ENCODE measurements at regions not wholly inside any gene's neighbourhood (a gene's known extent, or its start where the extent isn't known, plus 50 kb on each side); places are given as distances from the start of the nearest gene placed in this dataset. TPM values are rescaled to one million over a fixed set of nuclear protein-coding genes. Genes with fewer than 3 reads are reported as not detected.

- H3K4me3 ChIP-seq (ENCODE audit: low read depth, low read length): no peak overlapping the region
- H3K27me3 ChIP-seq (ENCODE audit: control insufficient read depth, insufficient read depth, low read length): no peaks in the 10 kb centered on the region
- no peaks in the 10 kb centered on the region for H3K36me3 ChIP-seq (ENCODE audit: control insufficient read depth, insufficient read depth, low read length)
- no peak overlapping the region for H3K27ac ChIP-seq (ENCODE audit: low read depth, low read length)
- no peaks in the 10 kb centered on the region for H3K9me3 ChIP-seq (ENCODE audit: control insufficient read depth, insufficient read depth, low read length)
- H3K4me1 ChIP-seq (ENCODE audit: control insufficient read depth, insufficient read depth, low read length): no peaks in the 10 kb centered on the region
- no CpG with 5 or more reads among the region's 2 CpGs for WGBS (ENCODE audit: insufficient coverage)
- no peak for DNase-seq (ENCODE audit: low read depth in 4 of 6, low spot score in 6 of 6)
Measured at GRCh38 chr16:51224317-51224716, 73.2 kb upstream of the SALL1 start.

GRCh38 chr16:51222016-51222415 is 70.9 kb upstream of the SALL1 start:
- H3K27me3 ChIP-seq (ENCODE audit: control insufficient read depth, insufficient read depth, low read length): no peaks in the 10 kb centered on the region
- peak in 1 of 6 donors; percentile 24 for DNase-seq (ENCODE audit: low read depth in 4 of 6, low spot score in 6 of 6)
- H3K4me1 ChIP-seq (ENCODE audit: control insufficient read depth, insufficient read depth, low read length): no peaks in the 10 kb centered on the region
- H3K36me3 ChIP-seq (ENCODE audit: control insufficient read depth, insufficient read depth, low read length): no peaks in the 10 kb centered on the region
- 85% methylated on average over 2 of the region's 6 CpGs for WGBS (ENCODE audit: insufficient coverage)
- no peak overlapping the region for H3K4me3 ChIP-seq (ENCODE audit: low read depth, low read length)
- no peak overlapping the region for H3K27ac ChIP-seq (ENCODE audit: low read depth, low read length)
- peaks cover 4% of the 10 kb centered on the region for H3K9me3 ChIP-seq (ENCODE audit: control insufficient read depth, insufficient read depth, low read length)

GRCh38 chr16:51211148-51211547 is 60.1 kb upstream of the SALL1 start:
- Histone ChIP-seq H3K9me3 (ENCODE audit: control insufficient read depth, insufficient read depth, low read length) (no peaks in the 10 kb centered on the region), H3K4me3 (ENCODE audit: low read depth, low read length) (no peak overlapping the region), H3K36me3 (ENCODE audit: control insufficient read depth, insufficient read depth, low read length) (no peaks in the 10 kb centered on the region), H3K4me1 (ENCODE audit: control insufficient read depth, insufficient read depth, low read length) (no peaks in the 10 kb centered on the region), H3K27ac (ENCODE audit: low read depth, low read length) (no peak overlapping the region), H3K27me3 (ENCODE audit: control insufficient read depth, insufficient read depth, low read length) (no peaks in the 10 kb centered on the region)
- WGBS (ENCODE audit: insufficient coverage): 100% methylated on average over 1 of the region's 2 CpGs
- DNase-seq (ENCODE audit: low read depth in 4 of 6, low spot score in 6 of 6): no peak

- H3K27me3 ChIP-seq (ENCODE audit: control insufficient read depth, insufficient read depth, low read length): no peaks in the 10 kb centered on the region
- DNase-seq (ENCODE audit: low read depth in 4 of 6, low spot score in 6 of 6): peak in 2 of 6 donors; percentile 17 to 88
- no peaks in the 10 kb centered on the region for H3K9me3 ChIP-seq (ENCODE audit: control insufficient read depth, insufficient read depth, low read length)
Measured at GRCh38 chr16:51210087-51210486, 59.0 kb upstream of the SALL1 start.

GRCh38 chr16:51201604-51202003 is 50.5 kb upstream of the SALL1 start:
- no peak for DNase-seq (ENCODE audit: low read depth in 4 of 6, low spot score in 6 of 6)
- Histone ChIP-seq H3K4me3 (ENCODE audit: low read depth, low read length) (no peak overlapping the region), H3K27ac (ENCODE audit: low read depth, low read length) (no peak overlapping the region), H3K36me3 (ENCODE audit: control insufficient read depth, insufficient read depth, low read length) (no peaks in the 10 kb centered on the region), H3K27me3 (ENCODE audit: control insufficient read depth, insufficient read depth, low read length) (no peaks in the 10 kb centered on the region), H3K9me3 (ENCODE audit: control insufficient read depth, insufficient read depth, low read length) (no peaks in the 10 kb centered on the region), H3K4me1 (ENCODE audit: control insufficient read depth, insufficient read depth, low read length) (no peaks in the 10 kb centered on the region)

More at GRCh38 chr16:51210087-51210486, 59.0 kb upstream of the SALL1 start:
- H3K4me1 ChIP-seq (ENCODE audit: control insufficient read depth, insufficient read depth, low read length): no peaks in the 10 kb centered on the region
- H3K27ac ChIP-seq (ENCODE audit: low read depth, low read length): no peak overlapping the region
- H3K36me3 ChIP-seq (ENCODE audit: control insufficient read depth, insufficient read depth, low read length): no peaks in the 10 kb centered on the region
- no peak overlapping the region for H3K4me3 ChIP-seq (ENCODE audit: low read depth, low read length)
- WGBS (ENCODE audit: insufficient coverage): 0% methylated on average over 1 of the region's 2 CpGs

Small RNAs in the stretch of these regions (small RNA-seq; reads per million reads assigned to genes)
- gene AC137527.1 (ENCODE audit: low replicate concordance): not detected
